SK-N-SH treated with all-trans-retinoic acid at 6 μM for 48 hours (cell line): ENCODE measurements at regions not wholly inside any gene's neighbourhood (a gene's known extent, or its start where the extent isn't known, plus 50 kb on each side); places are given as distances from the start of the nearest gene placed in this dataset.

Source experiments
- ARNTL ChIP-seq: fragments of 450-650 bp; formaldehyde crosslinking; IDR thresholded peaks from 2 replicates; pipeline ENCODE4 v1.5.0; 2020; ENCODE audit warnings: low read depth, mild to moderate bottlenecking, moderate library complexity, borderline replicate concordance
- GLIS3 ChIP-seq: fragments of 250-450 bp; sonication (Bioruptor Pico); IDR thresholded peaks from 2 replicates; pipeline ENCODE4 v1.5.0; 2020; ENCODE audit warnings: mild to moderate bottlenecking, moderate library complexity
- RARB ChIP-seq: fragments of 250-450 bp; sonication (Bioruptor Pico); IDR thresholded peaks from 2 replicates; pipeline ENCODE4 v1.8.0; 2021; ENCODE audit warnings: mild to moderate bottlenecking, moderate library complexity
- SNAI2 ChIP-seq: fragments of 250-450 bp; sonication (Bioruptor Pico); IDR thresholded peaks from 2 replicates; pipeline ENCODE4 v1.5.0; 2020; ENCODE audit warnings: mild to moderate bottlenecking, moderate library complexity
- TOX ChIP-seq: fragments of 250-450 bp; sonication (Bioruptor Pico); IDR thresholded peaks from 2 replicates; pipeline ENCODE4 v1.8.0; 2021; ENCODE audit warnings: mild to moderate bottlenecking, moderate library complexity, borderline replicate concordance
- ZFP3 ChIP-seq: fragments of 250-450 bp; sonication (Bioruptor Pico); IDR thresholded peaks from 2 replicates; pipeline ENCODE4 v1.5.0; 2020; ENCODE audit warnings: mild to moderate bottlenecking, moderate library complexity
- ZFP30 ChIP-seq: fragments of 450-650 bp; formaldehyde crosslinking; IDR thresholded peaks from 2 replicates; pipeline ENCODE4 v1.5.0; 2022; ENCODE audit warnings: mild to moderate bottlenecking, moderate library complexity
- TF ChIP-seq, protein P1 (sequence below): fragments of 250-450 bp; sonication (Bioruptor Pico); IDR thresholded peaks from 2 replicates; pipeline ENCODE4 v1.8.0; 2020; ENCODE audit warnings: mild to moderate bottlenecking, moderate library complexity, borderline replicate concordance
- TF ChIP-seq, protein P2 (sequence below): fragments of 250-450 bp; sonication (Bioruptor Pico); IDR thresholded peaks from 2 replicates; pipeline ENCODE4 v1.5.1; 2021; ENCODE audit warnings: mild to moderate bottlenecking, moderate library complexity
- TF ChIP-seq, protein P3 (sequence below): fragments of 250-450 bp; sonication (Bioruptor Pico); IDR thresholded peaks from 2 replicates; pipeline ENCODE4 v1.5.0; 2020; ENCODE audit warnings: mild to moderate bottlenecking, moderate library complexity
- TF ChIP-seq, protein P4 (sequence below): fragments of 250-450 bp; sonication (Bioruptor Pico); IDR thresholded peaks from 2 replicates; pipeline ENCODE4 v1.5.1; 2020; ENCODE audit warnings: low read depth, mild to moderate bottlenecking, moderate library complexity

DNA sequence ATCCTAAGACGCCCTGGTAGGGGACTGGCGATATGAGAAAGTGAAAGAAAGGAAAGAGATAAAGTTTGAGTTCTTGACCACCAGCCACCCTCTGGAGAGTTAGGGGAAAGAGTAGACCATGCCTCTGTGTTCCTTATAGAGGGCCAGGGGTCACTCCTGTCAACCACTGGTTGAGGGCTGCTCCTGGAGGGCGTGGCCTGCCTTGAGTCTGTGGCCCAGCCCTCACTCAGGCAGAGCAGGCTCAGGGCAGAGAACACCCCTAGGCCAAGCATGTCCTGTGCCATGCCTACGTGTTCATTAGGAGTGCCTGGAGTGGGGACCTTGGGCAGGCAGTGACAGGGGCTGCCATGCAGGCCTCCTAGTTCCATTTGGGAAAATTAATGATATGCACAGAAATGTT lies 161.1 kb upstream of the EPB41L3 start:
- TF ChIP-seq ZFP30 (CRISPR knock-in tag): no peak
- no peak for TF ChIP-seq ZFP3 (CRISPR knock-in tag)
- TF ChIP-seq, protein P1, sequence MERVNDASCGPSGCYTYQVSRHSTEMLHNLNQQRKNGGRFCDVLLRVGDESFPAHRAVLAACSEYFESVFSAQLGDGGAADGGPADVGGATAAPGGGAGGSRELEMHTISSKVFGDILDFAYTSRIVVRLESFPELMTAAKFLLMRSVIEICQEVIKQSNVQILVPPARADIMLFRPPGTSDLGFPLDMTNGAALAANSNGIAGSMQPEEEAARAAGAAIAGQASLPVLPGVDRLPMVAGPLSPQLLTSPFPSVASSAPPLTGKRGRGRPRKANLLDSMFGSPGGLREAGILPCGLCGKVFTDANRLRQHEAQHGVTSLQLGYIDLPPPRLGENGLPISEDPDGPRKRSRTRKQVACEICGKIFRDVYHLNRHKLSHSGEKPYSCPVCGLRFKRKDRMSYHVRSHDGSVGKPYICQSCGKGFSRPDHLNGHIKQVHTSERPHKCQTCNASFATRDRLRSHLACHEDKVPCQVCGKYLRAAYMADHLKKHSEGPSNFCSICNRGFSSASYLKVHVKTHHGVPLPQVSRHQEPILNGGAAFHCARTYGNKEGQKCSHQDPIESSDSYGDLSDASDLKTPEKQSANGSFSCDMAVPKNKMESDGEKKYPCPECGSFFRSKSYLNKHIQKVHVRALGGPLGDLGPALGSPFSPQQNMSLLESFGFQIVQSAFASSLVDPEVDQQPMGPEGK: no peak
- no peak for TF ChIP-seq SNAI2 (CRISPR knock-in tag)
- TF ChIP-seq, protein P2, sequence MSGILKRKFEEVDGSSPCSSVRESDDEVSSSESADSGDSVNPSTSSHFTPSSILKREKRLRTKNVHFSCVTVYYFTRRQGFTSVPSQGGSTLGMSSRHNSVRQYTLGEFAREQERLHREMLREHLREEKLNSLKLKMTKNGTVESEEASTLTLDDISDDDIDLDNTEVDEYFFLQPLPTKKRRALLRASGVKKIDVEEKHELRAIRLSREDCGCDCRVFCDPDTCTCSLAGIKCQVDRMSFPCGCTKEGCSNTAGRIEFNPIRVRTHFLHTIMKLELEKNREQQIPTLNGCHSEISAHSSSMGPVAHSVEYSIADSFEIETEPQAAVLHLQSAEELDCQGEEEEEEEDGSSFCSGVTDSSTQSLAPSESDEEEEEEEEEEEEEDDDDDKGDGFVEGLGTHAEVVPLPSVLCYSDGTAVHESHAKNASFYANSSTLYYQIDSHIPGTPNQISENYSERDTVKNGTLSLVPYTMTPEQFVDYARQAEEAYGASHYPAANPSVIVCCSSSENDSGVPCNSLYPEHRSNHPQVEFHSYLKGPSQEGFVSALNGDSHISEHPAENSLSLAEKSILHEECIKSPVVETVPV: no peak
- TF ChIP-seq, protein P3, sequence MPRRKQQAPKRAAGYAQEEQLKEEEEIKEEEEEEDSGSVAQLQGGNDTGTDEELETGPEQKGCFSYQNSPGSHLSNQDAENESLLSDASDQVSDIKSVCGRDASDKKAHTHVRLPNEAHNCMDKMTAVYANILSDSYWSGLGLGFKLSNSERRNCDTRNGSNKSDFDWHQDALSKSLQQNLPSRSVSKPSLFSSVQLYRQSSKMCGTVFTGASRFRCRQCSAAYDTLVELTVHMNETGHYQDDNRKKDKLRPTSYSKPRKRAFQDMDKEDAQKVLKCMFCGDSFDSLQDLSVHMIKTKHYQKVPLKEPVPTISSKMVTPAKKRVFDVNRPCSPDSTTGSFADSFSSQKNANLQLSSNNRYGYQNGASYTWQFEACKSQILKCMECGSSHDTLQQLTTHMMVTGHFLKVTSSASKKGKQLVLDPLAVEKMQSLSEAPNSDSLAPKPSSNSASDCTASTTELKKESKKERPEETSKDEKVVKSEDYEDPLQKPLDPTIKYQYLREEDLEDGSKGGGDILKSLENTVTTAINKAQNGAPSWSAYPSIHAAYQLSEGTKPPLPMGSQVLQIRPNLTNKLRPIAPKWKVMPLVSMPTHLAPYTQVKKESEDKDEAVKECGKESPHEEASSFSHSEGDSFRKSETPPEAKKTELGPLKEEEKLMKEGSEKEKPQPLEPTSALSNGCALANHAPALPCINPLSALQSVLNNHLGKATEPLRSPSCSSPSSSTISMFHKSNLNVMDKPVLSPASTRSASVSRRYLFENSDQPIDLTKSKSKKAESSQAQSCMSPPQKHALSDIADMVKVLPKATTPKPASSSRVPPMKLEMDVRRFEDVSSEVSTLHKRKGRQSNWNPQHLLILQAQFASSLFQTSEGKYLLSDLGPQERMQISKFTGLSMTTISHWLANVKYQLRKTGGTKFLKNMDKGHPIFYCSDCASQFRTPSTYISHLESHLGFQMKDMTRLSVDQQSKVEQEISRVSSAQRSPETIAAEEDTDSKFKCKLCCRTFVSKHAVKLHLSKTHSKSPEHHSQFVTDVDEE (CRISPR knock-in tag): no peak
- TF ChIP-seq ARNTL (CRISPR knock-in tag): no peak
- TF ChIP-seq GLIS3 (CRISPR knock-in tag): no peak
- TF ChIP-seq RARB: no peak
- TF ChIP-seq, protein P4, sequence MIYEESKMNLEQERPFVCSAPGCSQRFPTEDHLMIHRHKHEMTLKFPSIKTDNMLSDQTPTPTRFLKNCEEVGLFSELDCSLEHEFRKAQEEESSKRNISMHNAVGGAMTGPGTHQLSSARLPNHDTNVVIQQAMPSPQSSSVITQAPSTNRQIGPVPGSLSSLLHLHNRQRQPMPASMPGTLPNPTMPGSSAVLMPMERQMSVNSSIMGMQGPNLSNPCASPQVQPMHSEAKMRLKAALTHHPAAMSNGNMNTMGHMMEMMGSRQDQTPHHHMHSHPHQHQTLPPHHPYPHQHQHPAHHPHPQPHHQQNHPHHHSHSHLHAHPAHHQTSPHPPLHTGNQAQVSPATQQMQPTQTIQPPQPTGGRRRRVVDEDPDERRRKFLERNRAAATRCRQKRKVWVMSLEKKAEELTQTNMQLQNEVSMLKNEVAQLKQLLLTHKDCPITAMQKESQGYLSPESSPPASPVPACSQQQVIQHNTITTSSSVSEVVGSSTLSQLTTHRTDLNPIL: no peak
- no peak for TF ChIP-seq TOX (CRISPR knock-in tag)
